Hypothalamus (tissue), 51 donors: ENCODE measurements at regions not wholly inside any gene's neighbourhood (a gene's known extent, or its start where the extent isn't known, plus 50 kb on each side); places are given as distances from the start of the nearest gene placed in this dataset.
"Not testable (repeated sequence)": the region's sequence is repeated elsewhere in the genome, so short reads cannot be mapped to it uniquely, and the experiment has no call there.

Experiments used
- DNase-seq, 51 donors: peaks; one replicate each; lab custom pipeline; 2025; lab: John Stamatoyannopoulos, UW

GRCh38 chr6:69623357-69623756, 173.5 kb downstream of the LMBRD1 start:
- no peak for DNase-seq

GRCh38 chr6:69622924-69623323, 173.9 kb downstream of the LMBRD1 start:
- no peak for DNase-seq

- DNase-seq: no peak
Measured at GRCh38 chr6:69622230-69622629, 174.6 kb downstream of the LMBRD1 start.

GRCh38 chr6:69617163-69617562, 179.6 kb downstream of the LMBRD1 start:
- no peak for DNase-seq

GRCh38 chr6:69609836-69610472, 186.9 kb downstream of the LMBRD1 start:
- DNase-seq: no peak

- DNase-seq: no peak
Measured at GRCh38 chr6:69601132-69601531, 195.7 kb downstream of the LMBRD1 start.

DNA sequence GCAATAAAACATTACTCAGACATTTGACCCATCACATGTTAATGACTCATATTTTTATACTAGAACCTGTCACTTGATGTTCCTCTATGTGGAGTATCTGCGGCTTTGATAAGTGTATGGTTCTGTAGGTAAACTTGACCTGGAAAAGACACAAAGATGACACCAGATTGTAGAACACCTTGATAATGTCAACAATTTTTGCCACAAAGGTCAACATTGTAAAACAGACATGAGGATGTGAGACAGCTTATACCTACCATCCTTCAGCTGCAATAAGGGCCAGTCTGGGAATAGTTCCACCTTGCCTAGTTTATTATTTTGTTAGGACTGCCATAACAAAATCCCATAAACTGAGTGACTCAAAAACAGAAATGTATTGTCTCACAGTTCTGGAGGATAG, 202.4 kb downstream of the LMBRD1 start:
- no peak for DNase-seq

DNA sequence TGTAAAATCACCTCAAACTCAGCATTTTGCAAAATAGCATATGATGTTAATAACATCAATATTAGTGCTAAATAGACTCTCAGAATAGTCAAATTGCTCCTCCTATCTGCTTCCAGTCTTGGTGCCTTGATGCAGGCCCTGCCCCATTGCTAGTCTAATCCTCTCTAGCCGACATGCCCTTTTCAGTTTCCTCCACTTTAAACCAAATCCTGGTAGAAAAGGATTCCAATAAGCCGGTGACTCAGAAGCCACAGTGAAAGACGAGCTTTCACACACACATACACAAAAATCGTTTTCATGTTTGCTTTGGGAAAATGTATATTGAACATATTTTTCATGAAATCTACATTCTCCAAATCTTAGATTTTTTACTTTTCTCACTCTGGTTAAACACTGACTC, 203.1 kb downstream of the LMBRD1 start:
- no peak for DNase-seq

GRCh38 chr6:69589626-69590025, 207.2 kb downstream of the LMBRD1 start:
- no peak for DNase-seq

GRCh38 chr6:69584913-69585729, 211.7 kb downstream of the LMBRD1 start:
- DNase-seq: peak in 1 of 51 donors; percentile 19

GRCh38 chr6:69584536-69584912, 212.3 kb downstream of the LMBRD1 start:
- no peak for DNase-seq

DNA sequence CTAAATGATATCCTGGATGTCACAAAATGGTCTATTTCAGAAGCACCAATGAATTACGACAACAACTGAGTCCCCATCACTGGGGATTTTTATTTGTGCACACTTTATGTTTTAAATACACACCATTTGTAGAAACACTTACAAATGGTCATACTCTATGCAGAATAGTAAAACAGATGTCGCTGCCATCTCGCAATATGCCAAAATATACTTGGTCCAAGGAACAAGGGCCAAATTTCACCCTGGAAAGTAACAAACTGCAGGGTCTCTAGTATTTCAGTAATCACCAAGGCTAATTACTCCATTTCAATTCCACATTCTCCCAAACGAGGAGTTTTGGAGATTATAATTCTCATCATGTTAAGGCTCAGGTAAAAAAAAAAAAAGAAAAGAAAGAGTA, 215.2 kb downstream of the LMBRD1 start:
- DNase-seq: no peak

DNA sequence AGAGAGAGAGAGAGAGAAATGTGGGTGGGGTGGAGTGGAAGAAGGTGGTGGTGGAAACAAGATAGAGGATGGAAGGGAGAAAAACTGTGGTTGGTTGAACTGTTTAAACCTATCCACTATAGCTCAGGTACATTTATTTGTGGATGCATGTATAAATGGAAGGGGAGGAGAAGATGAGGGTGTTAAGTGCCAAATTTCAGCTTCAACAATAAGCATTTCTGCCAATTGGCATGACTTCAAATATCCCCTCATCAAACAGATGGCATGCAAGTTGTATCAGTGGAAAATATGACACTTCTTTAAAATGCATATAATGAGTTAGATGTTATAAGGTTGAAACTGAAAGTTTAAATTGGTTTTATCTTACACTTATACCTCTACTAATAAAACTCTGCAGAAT, 216.1 kb downstream of the LMBRD1 start:
- no peak for DNase-seq

DNA sequence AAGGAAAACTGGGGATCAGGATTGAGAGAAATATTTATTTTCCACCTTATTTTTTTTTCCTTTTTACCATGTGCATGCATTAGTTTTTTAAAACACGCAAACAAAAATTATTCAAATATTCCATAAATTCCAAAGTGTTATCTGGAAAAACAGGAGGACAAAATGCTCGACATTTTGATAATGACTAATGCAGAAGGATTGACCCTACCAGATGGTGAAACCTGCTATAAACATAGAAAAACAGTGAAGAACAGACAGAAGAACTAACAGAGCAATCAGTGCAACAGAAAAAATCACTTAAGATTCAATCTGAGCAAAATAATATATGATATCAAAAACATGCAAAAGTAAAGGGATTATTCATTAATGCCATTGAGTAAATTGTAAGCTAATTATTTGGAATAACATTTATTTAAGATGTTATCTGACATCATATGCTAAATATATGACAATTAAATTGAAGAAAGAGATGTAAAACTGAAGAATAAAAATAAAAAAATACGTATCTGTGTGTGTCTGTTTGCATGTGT, 218.4 kb downstream of the LMBRD1 start:
- no peak for DNase-seq

- DNase-seq: no peak
Measured at GRCh38 chr6:69571234-69571633, 225.6 kb downstream of the LMBRD1 start.

DNA sequence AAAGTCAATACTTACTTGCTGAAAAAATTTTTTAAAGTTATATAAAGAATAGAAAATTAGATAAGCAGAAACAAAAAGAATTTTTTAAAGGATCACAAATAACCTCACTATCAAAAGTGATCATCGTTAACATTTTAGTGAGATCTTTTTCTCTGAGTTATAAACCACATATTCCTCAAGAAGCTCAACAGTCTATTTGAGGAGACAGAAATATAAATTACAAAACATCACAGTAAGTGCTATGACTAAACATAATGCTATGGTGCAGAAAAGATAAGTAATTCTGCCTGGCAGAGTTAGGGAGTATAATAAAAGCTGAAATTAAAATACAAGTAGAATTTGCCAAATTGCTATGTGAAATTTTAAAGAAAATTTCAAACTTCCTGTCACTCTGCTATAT, 226.7 kb downstream of the LMBRD1 start:
- DNase-seq: no peak

DNA sequence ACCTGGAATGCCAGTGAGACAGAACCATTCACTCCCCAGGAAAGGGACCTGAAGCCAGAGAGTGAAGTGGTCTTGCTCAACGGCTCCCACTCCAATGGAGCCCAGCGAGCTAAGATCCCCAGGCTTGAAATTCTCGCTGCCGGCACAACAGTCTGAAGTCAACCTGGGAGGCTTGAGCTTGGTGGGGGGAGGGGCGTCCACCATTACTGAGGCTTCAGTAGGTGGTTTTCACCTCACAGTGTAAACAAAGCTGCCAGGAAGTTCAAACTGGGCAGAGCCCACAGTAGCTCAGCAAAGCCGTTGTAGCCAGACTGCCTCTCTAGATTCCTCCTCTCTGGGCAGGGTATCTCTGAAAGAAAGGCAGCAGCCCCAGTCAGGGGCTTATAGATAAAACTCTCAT, 236.2 kb downstream of the LMBRD1 start:
- not testable (repeated sequence) for DNase-seq

- no peak for DNase-seq
Measured at GRCh38 chr6:69555088-69555638, 241.6 kb downstream of the LMBRD1 start.

GRCh38 chr6:69542494-69542893, 254.3 kb downstream of the LMBRD1 start:
- DNase-seq: no peak

GRCh38 chr6:69527921-69528476, 268.8 kb downstream of the LMBRD1 start:
- DNase-seq: no peak

GRCh38 chr6:69515480-69515879, 281.3 kb downstream of the LMBRD1 start:
- not testable (repeated sequence) for DNase-seq

DNA sequence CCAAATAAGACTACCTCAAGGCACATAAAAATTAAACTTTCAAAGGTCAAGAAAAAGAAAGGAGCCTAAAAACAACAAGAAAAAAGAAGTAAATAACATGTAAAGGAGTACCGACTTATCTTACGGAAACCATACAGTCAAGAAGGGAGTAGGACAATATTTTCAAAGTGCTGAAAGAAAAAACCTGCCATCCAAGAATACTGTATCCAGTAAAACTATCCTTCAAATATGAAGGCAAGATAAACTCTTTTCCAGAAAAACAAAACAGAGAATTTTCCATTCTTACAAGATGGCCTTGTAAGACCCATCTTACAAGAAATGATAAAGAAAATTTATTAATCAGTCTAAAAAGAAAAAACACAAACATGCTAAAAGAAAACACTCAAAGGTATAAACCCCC, 302.2 kb downstream of the LMBRD1 start:
- DNase-seq: no peak
